ENCODE measurements at regions not wholly inside any gene's neighbourhood (a gene's known extent, or its start where the extent isn't known, plus 50 kb on each side); places are given as distances from the start of the nearest gene placed in this dataset.

GRCh38 chr9:21681641-21682040 is 120.8 kb upstream of the MTAP start:
- TF ChIP-seq POLR2AphosphoS5 (IDR thresholded peaks at IDR 0.05; ENCODE audit: low read depth, low read length) (no peak), TAF1 (IDR thresholded peaks at IDR 0.05; ENCODE audit: low read depth, low read length) (no peak), POLR2A (IDR thresholded peaks at IDR 0.05; ENCODE audit: low read depth, low read length) (no peak), SPI1 (IDR thresholded peaks at IDR 0.05; ENCODE audit: low read depth, low read length) (no peak)

Measured in GM12891 (cell line).